Activated T-helper 2 cell treated with anti-CD3 and anti-CD28 coated beads, Interferon-gamma antibody, Interleukin-2, Interleukin-4, amounts not matched to agents 10 μg/mL and 5 μg/mL and 100 μg/mL, durations not matched to agents 14 hours and 24 hours and 36 hours (primary cell): ENCODE measurements at regions not wholly inside any gene's neighbourhood (a gene's known extent, or its start where the extent isn't known, plus 50 kb on each side); places are given as distances from the start of the nearest gene placed in this dataset.

ENCODE experiments used
- DNase-seq: peaks from one replicate; pipeline ENCODE4 v3.0.0; 2021; ENCODE audit warnings: low spot score
- H3K27ac Mint-ChIP-seq: one replicate; pipeline ENCODE4 v1.8.0; 2021; ENCODE audit warnings: mixed read lengths
- H3K27me3 Mint-ChIP-seq: one replicate; pipeline ENCODE4 v1.8.0; 2021; ENCODE audit warnings: low read depth, mixed read lengths
- H3K36me3 Mint-ChIP-seq: one replicate; pipeline ENCODE4 v1.8.0; 2021; ENCODE audit warnings: low read depth, mixed read lengths
- H3K4me1 Mint-ChIP-seq: one replicate; pipeline ENCODE4 v1.8.0; 2021; ENCODE audit warnings: low read depth, mixed read lengths
- H3K4me3 Mint-ChIP-seq: one replicate; pipeline ENCODE4 v1.8.0; 2021; ENCODE audit warnings: low read depth, mild to moderate bottlenecking, moderate library complexity, mixed read lengths
- H3K9me3 Mint-ChIP-seq: one replicate; pipeline ENCODE4 v1.8.0; 2021; ENCODE audit warnings: mixed read lengths
- intact Hi-C: fragments of 100-400 bp; cut with micrococcal nuclease; formaldehyde crosslinking; loops from one replicate; pipeline ENCODE4 v1.15.1; 2023

DNA sequence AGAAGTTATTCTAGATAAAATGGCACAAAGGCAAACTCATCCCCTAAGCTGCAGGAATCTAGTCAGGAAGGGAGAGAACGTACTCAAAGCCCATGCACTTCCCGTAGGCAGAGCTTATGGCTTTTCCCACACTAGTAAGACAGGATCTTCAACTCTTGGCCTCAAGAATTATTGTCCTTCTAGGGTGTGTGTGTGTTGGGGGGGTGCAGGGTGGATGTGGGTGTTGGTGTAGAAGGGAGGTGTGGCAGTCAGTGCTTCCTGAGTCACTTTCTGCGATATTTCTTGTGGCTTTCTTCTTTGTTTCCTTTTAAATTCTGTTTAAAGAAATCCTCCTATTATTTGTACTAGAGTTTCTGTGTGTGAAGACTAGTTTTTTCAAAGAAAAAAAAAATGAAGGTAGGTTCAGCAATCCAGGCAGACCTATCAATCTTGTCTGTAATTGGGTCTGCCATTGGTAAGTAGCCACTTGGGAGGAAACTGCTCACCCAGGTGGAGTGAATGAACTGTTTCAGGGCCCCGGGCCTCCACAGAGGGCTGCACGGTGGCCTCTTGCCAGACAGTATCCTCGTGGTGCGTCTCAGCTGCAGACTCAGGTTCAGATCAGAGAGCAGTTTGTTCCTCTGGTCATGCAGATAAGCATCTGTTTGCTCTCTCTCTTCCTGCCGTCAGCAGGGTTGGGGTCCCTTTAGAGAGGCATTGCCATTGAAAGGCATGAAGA is 131.9 kb downstream of the NPR3 start:
- Mint-ChIP-seq H3K36me3 (no peaks in the 10 kb centered on the region), H3K27me3 (no peaks in the 10 kb centered on the region), H3K4me3 (no peak overlapping the region), H3K9me3 (no peaks in the 10 kb centered on the region), H3K4me1 (no peaks in the 10 kb centered on the region), H3K27ac (no peak overlapping the region)
- DNase-seq = no peak
- intact Hi-C loops = no loop called here

DNA sequence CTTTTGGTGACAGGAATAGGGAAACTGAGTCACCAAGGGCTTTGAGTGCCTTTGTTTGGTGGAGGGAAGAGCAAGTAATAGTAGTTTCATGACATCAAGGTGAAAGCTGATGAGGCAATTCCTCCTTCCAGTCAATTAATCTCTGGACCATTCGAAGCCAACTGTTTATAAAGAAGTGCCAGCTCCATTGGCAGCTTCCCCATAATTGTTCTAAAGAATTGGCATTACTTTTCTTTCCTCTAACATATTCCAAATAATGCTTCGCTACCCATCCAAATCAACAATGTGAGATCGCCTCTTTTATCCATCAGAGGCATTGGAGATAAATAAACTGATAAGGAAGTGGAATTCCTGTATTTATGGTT is 132.4 kb downstream of the NPR3 start:
- DNase-seq = no peak
- H3K27ac Mint-ChIP-seq = no peak overlapping the region
- H3K4me1 Mint-ChIP-seq = no peaks in the 10 kb centered on the region
- H3K4me3 Mint-ChIP-seq = no peak overlapping the region
- H3K27me3 Mint-ChIP-seq = no peaks in the 10 kb centered on the region
- no peaks in the 10 kb centered on the region for H3K9me3 Mint-ChIP-seq
- intact Hi-C loops = no loop called here
- H3K36me3 Mint-ChIP-seq = no peaks in the 10 kb centered on the region

DNA sequence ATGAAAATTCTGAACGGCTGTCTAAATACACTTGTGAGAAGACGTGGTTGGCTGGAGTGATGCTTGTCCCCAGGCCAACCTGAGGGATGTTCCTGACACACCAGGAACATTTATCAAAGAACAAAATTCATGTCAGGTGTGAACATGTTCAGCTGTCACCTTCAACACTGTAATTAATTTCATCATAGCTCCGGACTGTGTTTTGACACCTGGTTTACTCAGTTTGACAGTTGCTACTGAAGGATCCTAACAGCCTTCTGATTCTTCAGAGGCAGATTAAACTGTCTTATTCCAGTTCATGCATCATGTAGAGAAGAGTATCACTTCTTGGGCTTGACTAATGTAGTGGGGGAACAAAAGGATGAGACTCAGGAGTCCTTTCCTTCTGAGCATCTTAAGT is 134.1 kb downstream of the NPR3 start:
- H3K9me3 Mint-ChIP-seq = no peaks in the 10 kb centered on the region
- H3K36me3 Mint-ChIP-seq = no peaks in the 10 kb centered on the region
- DNase-seq = no peak
- intact Hi-C loops = no loop called here
- H3K27me3 Mint-ChIP-seq = no peaks in the 10 kb centered on the region
- no peak overlapping the region for H3K4me3 Mint-ChIP-seq
- no peak overlapping the region for H3K27ac Mint-ChIP-seq
- H3K4me1 Mint-ChIP-seq = no peaks in the 10 kb centered on the region

DNA sequence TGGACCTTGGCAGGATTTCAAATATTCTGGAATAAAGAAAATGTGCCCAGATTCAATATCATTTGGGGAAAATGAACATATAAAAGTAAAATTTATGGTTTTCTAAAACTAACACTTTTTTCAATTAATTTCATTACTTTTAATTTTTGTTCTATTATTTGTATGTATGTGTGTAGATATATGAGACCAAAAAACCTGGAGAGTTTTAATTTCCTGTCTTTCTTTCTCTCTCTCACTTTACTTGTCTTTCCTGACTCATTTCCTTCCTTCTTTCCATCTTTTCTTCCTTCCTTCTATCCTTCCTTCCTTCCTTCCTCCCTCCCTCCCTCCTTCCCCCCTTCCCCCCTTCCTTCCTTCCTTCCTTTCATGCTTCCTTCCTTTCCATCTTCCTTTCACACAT is 137.0 kb downstream of the NPR3 start:
- no peaks in the 10 kb centered on the region for H3K9me3 Mint-ChIP-seq
- H3K27me3 Mint-ChIP-seq = no peaks in the 10 kb centered on the region
- no peaks in the 10 kb centered on the region for H3K4me1 Mint-ChIP-seq
- intact Hi-C loops = no loop called here
- no peaks in the 10 kb centered on the region for H3K36me3 Mint-ChIP-seq
- no peak for DNase-seq
- no peak overlapping the region for H3K27ac Mint-ChIP-seq
- H3K4me3 Mint-ChIP-seq = no peak overlapping the region

DNA sequence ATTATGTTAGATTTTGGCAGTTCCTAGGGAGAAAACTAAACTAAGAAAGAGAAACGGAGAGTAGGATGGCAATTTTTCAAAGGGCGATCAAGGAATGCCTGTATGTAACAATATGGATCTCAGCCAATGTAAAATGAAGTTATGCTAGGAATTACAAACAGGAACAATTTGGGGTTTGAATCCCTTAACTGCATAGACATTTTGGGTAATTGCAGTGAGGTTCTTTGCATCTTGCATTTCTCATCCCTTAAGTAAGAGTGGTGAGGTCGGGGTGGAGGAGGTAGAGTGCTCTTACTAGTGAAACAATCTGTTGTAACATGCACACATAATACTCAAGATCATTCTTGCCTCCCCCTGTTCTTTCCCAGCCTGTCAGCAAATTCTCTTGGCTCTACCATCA is 137.6 kb downstream of the NPR3 start:
- H3K4me1 Mint-ChIP-seq = no peaks in the 10 kb centered on the region
- intact Hi-C loops = no loop called here
- H3K4me3 Mint-ChIP-seq = no peak overlapping the region
- no peak for DNase-seq
- no peaks in the 10 kb centered on the region for H3K9me3 Mint-ChIP-seq
- no peak overlapping the region for H3K27ac Mint-ChIP-seq
- no peaks in the 10 kb centered on the region for H3K36me3 Mint-ChIP-seq
- H3K27me3 Mint-ChIP-seq = no peaks in the 10 kb centered on the region

DNA sequence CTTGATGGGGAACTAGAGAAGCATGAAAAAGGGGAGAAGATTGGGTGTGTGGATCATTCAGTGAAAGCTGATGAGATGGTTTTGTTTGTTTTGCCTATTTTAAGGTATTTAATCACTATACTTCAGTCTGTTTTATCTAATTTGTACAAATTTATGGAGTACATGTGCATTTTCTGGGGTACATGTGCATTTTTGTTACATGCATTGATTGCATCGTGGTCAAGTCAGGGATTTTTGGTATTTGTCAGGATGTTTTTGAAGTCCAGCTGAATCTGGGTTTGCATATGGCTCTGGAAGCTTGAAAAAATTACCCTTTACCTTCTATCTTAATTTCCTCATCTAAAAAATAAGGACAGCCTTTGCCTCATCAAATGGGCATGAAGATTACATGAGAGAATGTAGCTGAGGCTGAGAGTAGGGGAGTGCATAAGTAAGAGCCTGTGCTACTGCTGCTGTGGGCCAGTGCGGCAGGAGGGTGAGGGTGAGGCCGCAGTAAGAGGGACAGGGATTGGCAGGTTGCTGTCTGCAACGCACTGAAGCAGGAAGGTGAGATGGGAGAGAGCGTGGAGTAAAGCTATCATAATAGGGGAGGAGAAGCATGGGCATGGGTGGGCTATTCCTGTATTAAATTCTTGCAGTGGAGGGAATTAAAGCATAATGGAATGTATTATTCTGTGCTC is 139.8 kb downstream of the NPR3 start:
- H3K27ac Mint-ChIP-seq = no peak overlapping the region
- DNase-seq = no peak
- peaks cover 4% of the 10 kb centered on the region for H3K9me3 Mint-ChIP-seq
- H3K4me3 Mint-ChIP-seq = no peak overlapping the region
- no peaks in the 10 kb centered on the region for H3K27me3 Mint-ChIP-seq
- intact Hi-C loops = no loop called here
- no peaks in the 10 kb centered on the region for H3K4me1 Mint-ChIP-seq
- no peaks in the 10 kb centered on the region for H3K36me3 Mint-ChIP-seq

DNA sequence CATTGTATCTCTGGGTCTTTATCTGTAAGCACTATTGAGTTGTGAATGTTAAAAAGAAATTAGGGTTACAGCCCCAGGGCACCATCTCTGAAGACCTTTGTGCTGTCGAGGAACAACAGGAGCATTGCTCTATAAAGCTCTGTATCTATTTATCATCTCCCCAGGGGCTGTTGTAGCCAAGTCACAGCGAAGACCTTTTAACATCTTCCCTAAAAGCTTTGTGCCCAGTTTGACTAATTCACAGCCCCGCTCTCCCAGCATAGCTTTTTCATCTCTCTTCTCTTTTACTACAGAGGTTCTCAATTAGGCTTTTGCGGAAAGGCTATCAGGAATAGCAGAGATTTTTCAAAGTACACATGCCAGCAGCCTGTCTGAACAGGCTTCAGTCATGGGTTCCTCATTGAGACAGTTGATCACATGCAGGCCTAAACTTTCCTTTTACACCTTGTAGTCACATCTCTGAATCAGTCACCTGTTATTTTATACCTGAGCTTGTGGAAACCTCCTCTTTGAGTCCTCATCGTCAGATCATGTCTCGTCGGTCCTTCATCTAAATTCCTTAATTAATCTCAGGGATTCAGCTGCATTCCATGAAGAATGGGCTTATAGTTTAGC is 140.5 kb downstream of the NPR3 start:
- DNase-seq = no peak
- Mint-ChIP-seq H3K4me1 (no peaks in the 10 kb centered on the region), H3K4me3 (no peak overlapping the region), H3K27me3 (no peaks in the 10 kb centered on the region), H3K36me3 (no peaks in the 10 kb centered on the region), H3K27ac (no peak overlapping the region), H3K9me3 (peaks cover 4% of the 10 kb centered on the region)
- intact Hi-C loops = no loop called here

DNA sequence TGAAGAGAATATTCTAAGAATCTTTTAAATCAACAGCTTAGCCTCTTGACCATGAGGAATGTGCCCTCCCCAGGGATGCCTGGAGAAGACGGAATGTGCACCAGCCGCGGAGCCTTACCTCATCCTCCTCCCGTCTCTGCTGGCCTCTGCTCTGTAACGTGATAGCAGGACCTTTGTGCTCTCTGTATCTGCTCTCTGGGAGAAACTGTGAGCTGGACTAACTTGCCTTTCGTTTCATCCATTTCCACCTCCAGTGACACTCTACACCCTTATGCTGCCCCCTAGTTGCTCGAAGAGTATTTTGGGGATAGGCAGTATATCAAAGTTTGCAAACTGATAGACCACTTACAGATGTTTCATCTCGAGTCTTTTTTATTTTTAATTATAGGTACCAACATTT is 141.4 kb downstream of the NPR3 start:
- Mint-ChIP-seq H3K4me3 (no peak overlapping the region), H3K4me1 (no peaks in the 10 kb centered on the region), H3K27me3 (no peaks in the 10 kb centered on the region), H3K36me3 (no peaks in the 10 kb centered on the region), H3K27ac (no peak overlapping the region), H3K9me3 (peaks cover 8% of the 10 kb centered on the region)
- DNase-seq = no peak
- intact Hi-C loops = no loop called here

DNA sequence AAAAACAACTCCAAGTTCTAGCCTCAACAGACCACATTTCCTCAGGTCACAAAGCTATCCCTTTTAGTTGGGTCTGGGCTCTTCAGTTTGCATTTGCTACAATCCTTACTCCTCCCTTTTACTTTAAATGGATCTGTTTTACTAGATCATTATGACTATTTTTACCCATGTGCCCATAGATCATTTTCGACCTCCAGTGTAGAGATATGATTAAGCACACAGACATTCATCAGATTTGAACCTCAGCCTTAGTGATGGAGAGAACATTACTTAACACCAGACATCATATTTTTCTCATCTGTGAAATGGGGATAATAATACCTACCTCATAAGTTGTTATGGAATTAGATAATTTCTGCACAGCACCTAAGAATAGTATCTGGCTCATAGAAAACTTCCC is 141.9 kb downstream of the NPR3 start:
- DNase-seq = no peak
- H3K36me3 Mint-ChIP-seq = no peaks in the 10 kb centered on the region
- H3K27ac Mint-ChIP-seq = no peak overlapping the region
- H3K27me3 Mint-ChIP-seq = no peaks in the 10 kb centered on the region
- H3K4me3 Mint-ChIP-seq = no peak overlapping the region
- intact Hi-C loops = no loop called here
- H3K4me1 Mint-ChIP-seq = no peaks in the 10 kb centered on the region
- peaks cover 10% of the 10 kb centered on the region for H3K9me3 Mint-ChIP-seq

DNA sequence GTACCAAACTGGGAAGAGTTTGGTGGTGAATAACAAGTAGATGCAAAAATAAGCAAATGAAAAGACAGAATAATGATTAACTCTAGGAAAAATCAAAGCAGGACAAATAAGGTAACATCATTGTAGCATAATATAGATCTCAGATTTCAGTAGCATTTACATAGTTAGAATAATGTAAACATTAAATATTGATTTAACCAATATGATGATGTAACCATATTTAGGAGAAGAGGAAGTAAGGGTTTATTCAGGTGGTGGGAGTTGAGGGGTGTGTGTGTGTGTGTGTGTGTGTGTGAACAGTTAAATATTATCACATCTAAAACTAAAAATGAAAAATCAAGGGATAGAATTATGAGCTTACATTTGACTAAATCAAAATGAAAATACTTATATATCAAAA is 143.4 kb downstream of the NPR3 start:
- Mint-ChIP-seq H3K36me3 (no peaks in the 10 kb centered on the region), H3K4me3 (no peak overlapping the region), H3K27me3 (no peaks in the 10 kb centered on the region), H3K9me3 (peaks cover 19% of the 10 kb centered on the region), H3K27ac (no peak overlapping the region), H3K4me1 (no peaks in the 10 kb centered on the region)
- intact Hi-C loops = no loop called here
- no peak for DNase-seq

DNA sequence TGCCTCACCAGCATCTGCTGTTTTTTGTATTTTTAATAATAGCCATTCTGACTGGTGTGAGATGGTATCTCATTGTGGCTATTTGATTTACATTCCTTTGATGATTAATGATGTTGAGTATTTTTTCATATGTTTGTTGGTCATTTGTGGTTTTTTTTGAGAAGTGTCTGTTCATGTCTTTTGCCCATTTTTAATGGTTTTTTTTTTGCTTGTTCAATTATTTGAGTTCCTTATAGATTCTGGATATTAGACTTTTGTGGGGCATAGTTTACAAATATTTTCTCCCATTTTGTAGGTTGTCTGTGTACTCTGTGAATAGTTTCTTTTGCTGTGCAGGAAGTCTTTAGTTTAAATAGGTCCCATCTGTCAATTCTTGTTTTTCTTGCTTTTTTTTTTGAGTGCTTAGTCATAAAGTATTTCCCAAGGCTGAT is 148.1 kb downstream of the NPR3 start:
- Mint-ChIP-seq H3K4me3 (no peak overlapping the region), H3K9me3 (peaks cover 24% of the 10 kb centered on the region), H3K4me1 (no peaks in the 10 kb centered on the region), H3K27me3 (no peaks in the 10 kb centered on the region), H3K36me3 (no peaks in the 10 kb centered on the region), H3K27ac (no peak overlapping the region)
- intact Hi-C loops = no loop called here
- DNase-seq = no peak

DNA sequence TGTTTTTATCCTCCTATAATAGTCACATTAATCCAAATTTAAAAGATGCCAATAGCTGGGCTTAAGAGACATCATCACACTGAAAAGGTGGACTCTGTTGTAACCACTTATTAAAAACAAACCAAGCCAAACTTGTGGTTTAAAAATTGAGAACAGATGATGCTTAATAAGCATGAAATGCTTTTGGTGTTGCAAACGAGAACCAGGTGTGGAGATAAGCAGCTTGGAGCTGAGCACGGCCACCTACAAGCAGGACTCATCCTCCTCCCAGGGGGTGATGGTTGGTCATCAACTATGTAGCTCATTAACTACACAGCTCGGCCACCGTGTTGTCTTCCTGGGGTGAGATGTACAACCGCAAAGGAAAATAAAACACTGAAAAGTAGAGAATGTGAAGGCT is 154.4 kb downstream of the NPR3 start:
- Mint-ChIP-seq H3K27me3 (no peaks in the 10 kb centered on the region), H3K9me3 (peaks cover 18% of the 10 kb centered on the region), H3K4me1 (no peaks in the 10 kb centered on the region), H3K4me3 (no peak overlapping the region), H3K36me3 (no peaks in the 10 kb centered on the region), H3K27ac (no peak overlapping the region)
- no peak for DNase-seq
- intact Hi-C loops = no loop called here

DNA sequence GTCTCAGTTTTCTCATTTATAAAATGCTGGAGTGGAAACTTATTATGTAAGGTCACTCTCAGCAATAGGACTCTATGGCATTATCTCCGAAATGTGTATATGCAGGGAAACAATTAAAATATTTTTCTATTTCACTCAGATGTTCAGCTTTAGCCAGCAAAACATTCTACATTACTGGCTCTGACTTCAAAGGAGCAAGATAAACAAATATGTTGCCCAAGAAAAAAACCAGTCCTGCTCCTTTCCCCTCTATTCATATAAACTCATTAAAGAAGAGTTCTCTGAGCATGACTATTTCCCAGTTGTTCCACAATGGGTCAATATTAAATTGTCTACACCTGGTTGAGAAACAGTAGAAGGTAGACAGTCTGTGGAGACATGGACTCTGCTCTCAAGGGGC is 155.0 kb downstream of the NPR3 start:
- Mint-ChIP-seq H3K4me1 (no peaks in the 10 kb centered on the region), H3K36me3 (no peaks in the 10 kb centered on the region), H3K27me3 (no peaks in the 10 kb centered on the region), H3K27ac (no peak overlapping the region), H3K9me3 (peaks cover 20% of the 10 kb centered on the region), H3K4me3 (no peak overlapping the region)
- intact Hi-C loops = no loop called here
- DNase-seq = no peak
